GM21381 (cell line): ENCODE measurements at regions not wholly inside any gene's neighbourhood (a gene's known extent, or its start where the extent isn't known, plus 50 kb on each side); places are given as distances from the start of the nearest gene placed in this dataset.
A peak's percentile ranks its signal among the peaks of the same experiment; 100 is the strongest.

Experiments
- ATAC-seq: cut with Tn5 transposase; IDR thresholded peaks from one replicate; pipeline ENCODE4 v1.9.1; 2021; ENCODE audit warnings: mild to moderate bottlenecking, moderate library complexity; ENCODE audit not compliant: unreplicated experiment

GRCh38 chr1:78355656-78356055 is 135.1 kb upstream of the PTGFR start:
- no peak for ATAC-seq

- no peak for ATAC-seq
Measured at GRCh38 chr1:78358165-78358564, 132.6 kb upstream of the PTGFR start.

- no peak for ATAC-seq
Measured at GRCh38 chr1:78359666-78360065, 131.1 kb upstream of the PTGFR start.

GRCh38 chr1:78360584-78360983 is 130.2 kb upstream of the PTGFR start:
- ATAC-seq, result no peak

GRCh38 chr1:78367700-78368099 is 123.1 kb upstream of the PTGFR start:
- ATAC-seq, result no peak

GRCh38 chr1:78369546-78369945 is 121.2 kb upstream of the PTGFR start:
- ATAC-seq, result no peak

- peak; percentile 61 for ATAC-seq
Measured at GRCh38 chr1:78370356-78370755, 120.4 kb upstream of the PTGFR start.

GRCh38 chr1:78370779-78371482 is 119.8 kb upstream of the PTGFR start:
- ATAC-seq, result peak; percentile 58

- no peak for ATAC-seq
Measured at GRCh38 chr1:78373676-78374075, 117.1 kb upstream of the PTGFR start.

GRCh38 chr1:78375996-78376395 is 114.8 kb upstream of the PTGFR start:
- ATAC-seq, result no peak

- ATAC-seq, result peak; percentile 86
Measured at GRCh38 chr1:78377356-78377928, 113.3 kb upstream of the PTGFR start.

- no peak for ATAC-seq
Measured at GRCh38 chr1:78383923-78384322, 106.9 kb upstream of the PTGFR start.

- ATAC-seq, result peak; percentile 91
Measured at GRCh38 chr1:78385744-78386462, 104.9 kb upstream of the PTGFR start.

GRCh38 chr1:78387201-78387600 is 103.6 kb upstream of the PTGFR start:
- no peak for ATAC-seq

GRCh38 chr1:78387871-78388270 is 102.9 kb upstream of the PTGFR start:
- no peak for ATAC-seq

GRCh38 chr1:78388275-78388674 is 102.5 kb upstream of the PTGFR start:
- ATAC-seq, result no peak

GRCh38 chr1:78401148-78401547 is 89.6 kb upstream of the PTGFR start:
- ATAC-seq, result no peak

- ATAC-seq, result no peak
Measured at GRCh38 chr1:78408192-78408591, 82.6 kb upstream of the PTGFR start.

GRCh38 chr1:78408810-78409209 is 82.0 kb upstream of the PTGFR start:
- ATAC-seq, result no peak

GRCh38 chr1:78410643-78411042 is 80.1 kb upstream of the PTGFR start:
- ATAC-seq, result no peak

GRCh38 chr1:78411707-78412106 is 79.1 kb upstream of the PTGFR start:
- ATAC-seq, result no peak

GRCh38 chr1:78415165-78415564 is 75.6 kb upstream of the PTGFR start:
- no peak for ATAC-seq
